ENCODE measurements at regions not wholly inside any gene's neighbourhood (a gene's known extent, or its start where the extent isn't known, plus 50 kb on each side); places are given as distances from the start of the nearest gene placed in this dataset.

- DNase-seq (ENCODE audit: extremely low read depth, low read depth), result no peak
- TF ChIP-seq CTCF (IDR thresholded peaks at IDR 0.05; ENCODE audit: low read depth, low read length), result no peak
Observed at GRCh38 chr12:124428792-124429281, 133.9 kb downstream of the RFLNA start.

GRCh38 chr12:124428136-124428791 is 133.4 kb downstream of the RFLNA start:
- TF ChIP-seq CTCF (IDR thresholded peaks at IDR 0.05; ENCODE audit: low read depth, low read length), result no peak
- no peak for DNase-seq (ENCODE audit: extremely low read depth, low read depth)

GRCh38 chr12:124426594-124427555 is 132.0 kb downstream of the RFLNA start:
- TF ChIP-seq CTCF (IDR thresholded peaks at IDR 0.05; ENCODE audit: low read depth, low read length), result no peak
- no peak for DNase-seq (ENCODE audit: extremely low read depth, low read depth)

GRCh38 chr12:124425667-124426066 is 130.8 kb downstream of the RFLNA start:
- no peak for DNase-seq (ENCODE audit: extremely low read depth, low read depth)
- TF ChIP-seq CTCF (IDR thresholded peaks at IDR 0.05; ENCODE audit: low read depth, low read length), result no peak

- TF ChIP-seq CTCF (IDR thresholded peaks at IDR 0.05; ENCODE audit: low read depth, low read length), result no peak
- DNase-seq (ENCODE audit: extremely low read depth, low read depth), result no peak
Observed at GRCh38 chr12:124424516-124424905, 129.6 kb downstream of the RFLNA start.

- DNase-seq (ENCODE audit: extremely low read depth, low read depth), result no peak
Observed at GRCh38 chr12:124423761-124424515, 129.0 kb downstream of the RFLNA start.

More at GRCh38 chr12:124423761-124424515, 129.0 kb downstream of the RFLNA start:
- no peak for TF ChIP-seq CTCF (IDR thresholded peaks at IDR 0.05; ENCODE audit: low read depth, low read length)
